WTC11 (cell line): ENCODE measurements at regions not wholly inside any gene's neighbourhood (a gene's known extent, or its start where the extent isn't known, plus 50 kb on each side); places are given as distances from the start of the nearest gene placed in this dataset.

Experiments
- ATAC-seq: fragments of 200-7000 bp; cut with Tn5 transposase; 2 replicates; pipeline ENCODE4 v1.10.0; 2021; ENCODE audit warnings: mild to moderate bottlenecking, moderate library complexity
- CTCF ChIA-PET: fragments of 300-600 bp; sonication (Branson Sonifier 250); formaldehyde crosslinking; loops from one replicate; lab custom pipeline; 2021; ENCODE audit warnings: antibody characterized with exemption; lab: Charles Lee
- POLR2A ChIA-PET: fragments of 350-600 bp; sonication (Branson Sonifier 250); formaldehyde crosslinking; loops from one replicate; lab custom pipeline; 2021; ENCODE audit warnings: antibody characterized with exemption; lab: Charles Lee
- DNase-seq: peaks from one replicate; pipeline ENCODE4 v3.0.0; 2021; ENCODE audit warnings: low spot score
- H3K27ac Mint-ChIP-seq: 2 replicates; pipeline ENCODE4 v1.8.0; 2021; ENCODE audit warnings: mixed read lengths
- H3K27me3 Mint-ChIP-seq: 2 replicates; pipeline ENCODE4 v1.8.0; 2021; ENCODE audit warnings: low read depth, mild to moderate bottlenecking, moderate library complexity, mixed read lengths
- H3K36me3 Mint-ChIP-seq: 2 replicates; pipeline ENCODE4 v1.8.0; 2021; ENCODE audit warnings: mixed read lengths
- H3K4me1 Mint-ChIP-seq: 2 replicates; pipeline ENCODE4 v1.8.0; 2022; ENCODE audit warnings: mixed read lengths
- H3K4me3 Mint-ChIP-seq: 2 replicates; pipeline ENCODE4 v1.8.0; 2021; ENCODE audit warnings: mild to moderate bottlenecking, moderate library complexity, mixed read lengths
- H3K9me3 Mint-ChIP-seq: 2 replicates; pipeline ENCODE4 v1.8.0; 2021; ENCODE audit warnings: mixed read lengths
- ATF1 ChIP-seq: sonication (generic); formaldehyde crosslinking; IDR thresholded peaks from 2 replicates; pipeline ENCODE4 v1.8.1; 2023; ENCODE audit warnings: mild to moderate bottlenecking, moderate library complexity, missing genetic modification reagents
- FOXK1 ChIP-seq: sonication (generic); formaldehyde crosslinking; IDR thresholded peaks from 2 replicates; pipeline ENCODE4 v1.8.0; 2022; ENCODE audit warnings: mild to moderate bottlenecking, moderate library complexity, missing genetic modification reagents
- JAZF1 ChIP-seq: fragments of 250-450 bp; sonication (Bioruptor Pico); IDR thresholded peaks from 2 replicates; pipeline ENCODE4 v1.9.0; 2021; ENCODE audit warnings: moderate library complexity, mild to moderate bottlenecking, inconsistent platforms
- SMAD3 ChIP-seq: sonication (generic); formaldehyde crosslinking; IDR thresholded peaks from 2 replicates; pipeline ENCODE4 v1.8.0; 2022; ENCODE audit warnings: missing genetic modification reagents, mild to moderate bottlenecking, borderline replicate concordance
- ZNF219 ChIP-seq: sonication (generic); formaldehyde crosslinking; IDR thresholded peaks from 2 replicates; pipeline ENCODE4 v1.8.0; 2023; ENCODE audit warnings: missing genetic modification reagents, mild to moderate bottlenecking, borderline replicate concordance
- ZNF671 ChIP-seq: fragments of 250-450 bp; sonication (Bioruptor Pico); IDR thresholded peaks from 2 replicates; pipeline ENCODE4 v1.8.0; 2021; ENCODE audit warnings: mild to moderate bottlenecking
- TF ChIP-seq, protein P1 (sequence below): fragments of 250-450 bp; sonication (Bioruptor Pico); IDR thresholded peaks from 2 replicates; pipeline ENCODE4 v1.9.0; 2021; ENCODE audit warnings: mild to moderate bottlenecking, borderline replicate concordance
- TF ChIP-seq, protein P2 (sequence below): sonication (generic); formaldehyde crosslinking; IDR thresholded peaks from 2 replicates; pipeline ENCODE4 v1.8.0; 2022; ENCODE audit warnings: mild to moderate bottlenecking, missing genetic modification reagents
- TF ChIP-seq, protein P3 (sequence below): sonication (generic); formaldehyde crosslinking; IDR thresholded peaks from 2 replicates; pipeline ENCODE4 v1.8.1; 2022; ENCODE audit warnings: low read depth, missing genetic modification reagents, borderline replicate concordance
- TF ChIP-seq, protein P4 (sequence below): sonication (generic); formaldehyde crosslinking; IDR thresholded peaks from 2 replicates; pipeline ENCODE4 v1.8.0; 2022; ENCODE audit warnings: mild to moderate bottlenecking, missing genetic modification reagents
- TF ChIP-seq, protein P5 (sequence below): fragments of 250-450 bp; sonication (Bioruptor Pico); IDR thresholded peaks from 2 replicates; pipeline ENCODE4 v1.9.0; 2021; ENCODE audit warnings: mild to moderate bottlenecking
- TF ChIP-seq, protein P6 (sequence below): sonication (generic); formaldehyde crosslinking; IDR thresholded peaks from 2 replicates; pipeline ENCODE4 v1.8.0; 2023; ENCODE audit warnings: missing genetic modification reagents, mild to moderate bottlenecking, borderline replicate concordance
- TF ChIP-seq, protein P7 (sequence below): sonication (generic); formaldehyde crosslinking; IDR thresholded peaks from 2 replicates; pipeline ENCODE4 v1.8.1; 2023; ENCODE audit warnings: mild to moderate bottlenecking, missing genetic modification reagents

DNA sequence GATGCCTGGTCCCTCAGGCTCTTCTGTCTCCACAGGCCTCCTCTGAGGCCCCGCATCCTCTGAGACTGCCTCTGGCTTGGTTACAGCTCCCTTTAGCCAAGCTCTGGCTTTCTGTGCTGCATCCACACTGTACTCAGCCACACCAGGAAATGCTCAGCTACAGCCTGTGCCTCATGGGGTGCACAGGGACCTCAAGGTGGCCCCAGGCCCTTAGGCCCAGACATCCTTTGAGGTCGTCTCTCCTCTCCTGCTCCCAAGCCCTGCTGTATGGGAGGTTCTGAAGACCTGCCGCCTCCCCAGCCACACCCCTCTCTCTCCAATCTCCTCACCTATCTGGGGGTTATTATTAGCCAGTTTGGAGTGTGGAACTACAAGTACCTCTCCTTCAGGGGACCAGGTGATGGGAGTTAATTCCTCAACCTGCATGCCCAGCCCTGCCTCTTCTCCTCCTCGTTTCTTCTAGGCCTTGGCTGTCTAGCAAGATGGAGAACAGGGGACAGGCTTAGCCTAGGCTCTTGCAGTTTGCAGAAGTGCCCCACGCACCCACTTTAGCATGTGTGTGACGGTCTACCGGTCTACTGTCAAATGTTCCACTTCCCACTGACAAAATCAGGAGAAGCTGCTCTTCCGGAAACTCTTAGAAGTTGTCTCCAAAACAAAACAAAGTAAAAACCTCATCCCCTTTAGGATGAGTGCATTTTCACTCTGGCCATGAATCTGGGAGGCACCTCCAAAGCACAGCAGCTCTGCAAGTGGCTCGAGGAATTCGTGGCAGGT lies 64.0 kb upstream of the WAC start (continued):
- TF ChIP-seq, protein P1, sequence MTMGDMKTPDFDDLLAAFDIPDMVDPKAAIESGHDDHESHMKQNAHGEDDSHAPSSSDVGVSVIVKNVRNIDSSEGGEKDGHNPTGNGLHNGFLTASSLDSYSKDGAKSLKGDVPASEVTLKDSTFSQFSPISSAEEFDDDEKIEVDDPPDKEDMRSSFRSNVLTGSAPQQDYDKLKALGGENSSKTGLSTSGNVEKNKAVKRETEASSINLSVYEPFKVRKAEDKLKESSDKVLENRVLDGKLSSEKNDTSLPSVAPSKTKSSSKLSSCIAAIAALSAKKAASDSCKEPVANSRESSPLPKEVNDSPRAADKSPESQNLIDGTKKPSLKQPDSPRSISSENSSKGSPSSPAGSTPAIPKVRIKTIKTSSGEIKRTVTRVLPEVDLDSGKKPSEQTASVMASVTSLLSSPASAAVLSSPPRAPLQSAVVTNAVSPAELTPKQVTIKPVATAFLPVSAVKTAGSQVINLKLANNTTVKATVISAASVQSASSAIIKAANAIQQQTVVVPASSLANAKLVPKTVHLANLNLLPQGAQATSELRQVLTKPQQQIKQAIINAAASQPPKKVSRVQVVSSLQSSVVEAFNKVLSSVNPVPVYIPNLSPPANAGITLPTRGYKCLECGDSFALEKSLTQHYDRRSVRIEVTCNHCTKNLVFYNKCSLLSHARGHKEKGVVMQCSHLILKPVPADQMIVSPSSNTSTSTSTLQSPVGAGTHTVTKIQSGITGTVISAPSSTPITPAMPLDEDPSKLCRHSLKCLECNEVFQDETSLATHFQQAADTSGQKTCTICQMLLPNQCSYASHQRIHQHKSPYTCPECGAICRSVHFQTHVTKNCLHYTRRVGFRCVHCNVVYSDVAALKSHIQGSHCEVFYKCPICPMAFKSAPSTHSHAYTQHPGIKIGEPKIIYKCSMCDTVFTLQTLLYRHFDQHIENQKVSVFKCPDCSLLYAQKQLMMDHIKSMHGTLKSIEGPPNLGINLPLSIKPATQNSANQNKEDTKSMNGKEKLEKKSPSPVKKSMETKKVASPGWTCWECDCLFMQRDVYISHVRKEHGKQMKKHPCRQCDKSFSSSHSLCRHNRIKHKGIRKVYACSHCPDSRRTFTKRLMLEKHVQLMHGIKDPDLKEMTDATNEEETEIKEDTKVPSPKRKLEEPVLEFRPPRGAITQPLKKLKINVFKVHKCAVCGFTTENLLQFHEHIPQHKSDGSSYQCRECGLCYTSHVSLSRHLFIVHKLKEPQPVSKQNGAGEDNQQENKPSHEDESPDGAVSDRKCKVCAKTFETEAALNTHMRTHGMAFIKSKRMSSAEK (CRISPR knock-in tag): no peak
- TF ChIP-seq, all 79 proteins: peak for 0

DNA sequence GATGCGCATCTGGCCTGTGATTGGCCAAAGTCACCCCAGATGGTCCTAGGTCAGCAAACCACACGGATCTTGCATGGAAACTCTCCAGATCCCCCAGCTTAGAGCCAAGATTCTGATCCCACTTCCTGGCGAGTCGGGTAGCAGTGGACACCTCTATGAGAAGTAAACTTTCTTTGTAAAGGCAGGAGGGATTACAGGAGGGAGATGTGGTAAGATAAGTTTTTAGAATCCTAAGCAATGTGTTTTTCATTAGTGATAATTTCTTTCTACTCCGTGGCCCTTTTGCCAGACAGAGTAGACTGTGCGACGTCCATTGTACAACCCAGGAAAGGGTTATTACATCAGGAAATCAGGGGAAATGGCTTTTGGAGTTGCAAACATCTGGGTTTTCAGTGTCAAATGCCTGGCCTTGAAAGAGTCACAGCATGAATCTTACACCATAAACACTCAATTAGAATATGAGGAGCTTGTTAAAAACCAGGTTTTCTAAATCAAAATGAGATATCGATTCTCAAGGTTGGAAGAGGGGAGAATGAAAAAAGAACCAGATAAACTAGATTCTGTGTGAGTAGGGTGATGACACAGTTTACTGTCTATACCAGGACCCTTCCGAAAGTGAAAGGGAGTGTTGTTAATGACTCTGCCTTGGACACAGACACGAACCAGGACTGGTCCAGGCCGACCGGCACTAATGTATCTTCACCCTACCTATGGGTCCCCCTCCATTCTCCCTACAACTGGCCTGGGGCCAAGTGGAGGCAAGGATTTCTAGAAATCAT lies 61.9 kb upstream of the WAC start:
- ATAC-seq (peak; percentile 16; the same call in 1 of the 2 replicates), DNase-seq (no peak)
- peaks cover 33% of the 10 kb centered on the region for H3K4me1 Mint-ChIP-seq
- POLR2A ChIA-PET: no interaction called here
- H3K4me3 Mint-ChIP-seq: no peak overlapping the region
- no peaks in the 10 kb centered on the region for H3K27me3 Mint-ChIP-seq
- H3K9me3 Mint-ChIP-seq: peaks cover 11% of the 10 kb centered on the region
- no peak overlapping the region for H3K27ac Mint-ChIP-seq
- H3K36me3 Mint-ChIP-seq: peaks cover 5% of the 10 kb centered on the region; the same call in 1 of the 2 replicates
- CTCF ChIA-PET: no interaction called here
- TF ChIP-seq, protein P2, sequence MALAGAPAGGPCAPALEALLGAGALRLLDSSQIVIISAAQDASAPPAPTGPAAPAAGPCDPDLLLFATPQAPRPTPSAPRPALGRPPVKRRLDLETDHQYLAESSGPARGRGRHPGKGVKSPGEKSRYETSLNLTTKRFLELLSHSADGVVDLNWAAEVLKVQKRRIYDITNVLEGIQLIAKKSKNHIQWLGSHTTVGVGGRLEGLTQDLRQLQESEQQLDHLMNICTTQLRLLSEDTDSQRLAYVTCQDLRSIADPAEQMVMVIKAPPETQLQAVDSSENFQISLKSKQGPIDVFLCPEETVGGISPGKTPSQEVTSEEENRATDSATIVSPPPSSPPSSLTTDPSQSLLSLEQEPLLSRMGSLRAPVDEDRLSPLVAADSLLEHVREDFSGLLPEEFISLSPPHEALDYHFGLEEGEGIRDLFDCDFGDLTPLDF (CRISPR knock-in tag): no peak
- TF ChIP-seq ATF1 (CRISPR knock-in tag): no peak
- TF ChIP-seq, protein P3, sequence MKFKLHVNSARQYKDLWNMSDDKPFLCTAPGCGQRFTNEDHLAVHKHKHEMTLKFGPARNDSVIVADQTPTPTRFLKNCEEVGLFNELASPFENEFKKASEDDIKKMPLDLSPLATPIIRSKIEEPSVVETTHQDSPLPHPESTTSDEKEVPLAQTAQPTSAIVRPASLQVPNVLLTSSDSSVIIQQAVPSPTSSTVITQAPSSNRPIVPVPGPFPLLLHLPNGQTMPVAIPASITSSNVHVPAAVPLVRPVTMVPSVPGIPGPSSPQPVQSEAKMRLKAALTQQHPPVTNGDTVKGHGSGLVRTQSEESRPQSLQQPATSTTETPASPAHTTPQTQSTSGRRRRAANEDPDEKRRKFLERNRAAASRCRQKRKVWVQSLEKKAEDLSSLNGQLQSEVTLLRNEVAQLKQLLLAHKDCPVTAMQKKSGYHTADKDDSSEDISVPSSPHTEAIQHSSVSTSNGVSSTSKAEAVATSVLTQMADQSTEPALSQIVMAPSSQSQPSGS (CRISPR knock-in tag): no peak
- TF ChIP-seq FOXK1 (CRISPR knock-in tag): no peak
- no peak for TF ChIP-seq SMAD3 (CRISPR knock-in tag)
- TF ChIP-seq, protein P1 (CRISPR knock-in tag): no peak
- TF ChIP-seq ZNF219 (CRISPR knock-in tag): no peak
- TF ChIP-seq, protein P4, sequence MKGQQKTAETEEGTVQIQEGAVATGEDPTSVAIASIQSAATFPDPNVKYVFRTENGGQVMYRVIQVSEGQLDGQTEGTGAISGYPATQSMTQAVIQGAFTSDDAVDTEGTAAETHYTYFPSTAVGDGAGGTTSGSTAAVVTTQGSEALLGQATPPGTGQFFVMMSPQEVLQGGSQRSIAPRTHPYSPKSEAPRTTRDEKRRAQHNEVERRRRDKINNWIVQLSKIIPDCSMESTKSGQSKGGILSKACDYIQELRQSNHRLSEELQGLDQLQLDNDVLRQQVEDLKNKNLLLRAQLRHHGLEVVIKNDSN (CRISPR knock-in tag): no peak
- TF ChIP-seq, protein P5, sequence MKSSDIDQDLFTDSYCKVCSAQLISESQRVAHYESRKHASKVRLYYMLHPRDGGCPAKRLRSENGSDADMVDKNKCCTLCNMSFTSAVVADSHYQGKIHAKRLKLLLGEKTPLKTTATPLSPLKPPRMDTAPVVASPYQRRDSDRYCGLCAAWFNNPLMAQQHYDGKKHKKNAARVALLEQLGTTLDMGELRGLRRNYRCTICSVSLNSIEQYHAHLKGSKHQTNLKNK (CRISPR knock-in tag): no peak
- no peak for TF ChIP-seq ZNF671 (CRISPR knock-in tag)
- TF ChIP-seq, protein P6, sequence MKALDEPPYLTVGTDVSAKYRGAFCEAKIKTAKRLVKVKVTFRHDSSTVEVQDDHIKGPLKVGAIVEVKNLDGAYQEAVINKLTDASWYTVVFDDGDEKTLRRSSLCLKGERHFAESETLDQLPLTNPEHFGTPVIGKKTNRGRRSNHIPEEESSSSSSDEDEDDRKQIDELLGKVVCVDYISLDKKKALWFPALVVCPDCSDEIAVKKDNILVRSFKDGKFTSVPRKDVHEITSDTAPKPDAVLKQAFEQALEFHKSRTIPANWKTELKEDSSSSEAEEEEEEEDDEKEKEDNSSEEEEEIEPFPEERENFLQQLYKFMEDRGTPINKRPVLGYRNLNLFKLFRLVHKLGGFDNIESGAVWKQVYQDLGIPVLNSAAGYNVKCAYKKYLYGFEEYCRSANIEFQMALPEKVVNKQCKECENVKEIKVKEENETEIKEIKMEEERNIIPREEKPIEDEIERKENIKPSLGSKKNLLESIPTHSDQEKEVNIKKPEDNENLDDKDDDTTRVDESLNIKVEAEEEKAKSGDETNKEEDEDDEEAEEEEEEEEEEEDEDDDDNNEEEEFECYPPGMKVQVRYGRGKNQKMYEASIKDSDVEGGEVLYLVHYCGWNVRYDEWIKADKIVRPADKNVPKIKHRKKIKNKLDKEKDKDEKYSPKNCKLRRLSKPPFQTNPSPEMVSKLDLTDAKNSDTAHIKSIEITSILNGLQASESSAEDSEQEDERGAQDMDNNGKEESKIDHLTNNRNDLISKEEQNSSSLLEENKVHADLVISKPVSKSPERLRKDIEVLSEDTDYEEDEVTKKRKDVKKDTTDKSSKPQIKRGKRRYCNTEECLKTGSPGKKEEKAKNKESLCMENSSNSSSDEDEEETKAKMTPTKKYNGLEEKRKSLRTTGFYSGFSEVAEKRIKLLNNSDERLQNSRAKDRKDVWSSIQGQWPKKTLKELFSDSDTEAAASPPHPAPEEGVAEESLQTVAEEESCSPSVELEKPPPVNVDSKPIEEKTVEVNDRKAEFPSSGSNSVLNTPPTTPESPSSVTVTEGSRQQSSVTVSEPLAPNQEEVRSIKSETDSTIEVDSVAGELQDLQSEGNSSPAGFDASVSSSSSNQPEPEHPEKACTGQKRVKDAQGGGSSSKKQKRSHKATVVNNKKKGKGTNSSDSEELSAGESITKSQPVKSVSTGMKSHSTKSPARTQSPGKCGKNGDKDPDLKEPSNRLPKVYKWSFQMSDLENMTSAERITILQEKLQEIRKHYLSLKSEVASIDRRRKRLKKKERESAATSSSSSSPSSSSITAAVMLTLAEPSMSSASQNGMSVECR (CRISPR knock-in tag): no peak
- TF ChIP-seq, protein P7, sequence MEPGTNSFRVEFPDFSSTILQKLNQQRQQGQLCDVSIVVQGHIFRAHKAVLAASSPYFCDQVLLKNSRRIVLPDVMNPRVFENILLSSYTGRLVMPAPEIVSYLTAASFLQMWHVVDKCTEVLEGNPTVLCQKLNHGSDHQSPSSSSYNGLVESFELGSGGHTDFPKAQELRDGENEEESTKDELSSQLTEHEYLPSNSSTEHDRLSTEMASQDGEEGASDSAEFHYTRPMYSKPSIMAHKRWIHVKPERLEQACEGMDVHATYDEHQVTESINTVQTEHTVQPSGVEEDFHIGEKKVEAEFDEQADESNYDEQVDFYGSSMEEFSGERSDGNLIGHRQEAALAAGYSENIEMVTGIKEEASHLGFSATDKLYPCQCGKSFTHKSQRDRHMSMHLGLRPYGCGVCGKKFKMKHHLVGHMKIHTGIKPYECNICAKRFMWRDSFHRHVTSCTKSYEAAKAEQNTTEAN (CRISPR knock-in tag): no peak
- no peak for TF ChIP-seq JAZF1 (CRISPR knock-in tag)
